ENCODE measurements at regions not wholly inside any gene's neighbourhood (a gene's known extent, or its start where the extent isn't known, plus 50 kb on each side); places are given as distances from the start of the nearest gene placed in this dataset.

- BruUV-seq (replicated peaks) = no TSS peak
- TF ChIP-seq, protein P1, sequence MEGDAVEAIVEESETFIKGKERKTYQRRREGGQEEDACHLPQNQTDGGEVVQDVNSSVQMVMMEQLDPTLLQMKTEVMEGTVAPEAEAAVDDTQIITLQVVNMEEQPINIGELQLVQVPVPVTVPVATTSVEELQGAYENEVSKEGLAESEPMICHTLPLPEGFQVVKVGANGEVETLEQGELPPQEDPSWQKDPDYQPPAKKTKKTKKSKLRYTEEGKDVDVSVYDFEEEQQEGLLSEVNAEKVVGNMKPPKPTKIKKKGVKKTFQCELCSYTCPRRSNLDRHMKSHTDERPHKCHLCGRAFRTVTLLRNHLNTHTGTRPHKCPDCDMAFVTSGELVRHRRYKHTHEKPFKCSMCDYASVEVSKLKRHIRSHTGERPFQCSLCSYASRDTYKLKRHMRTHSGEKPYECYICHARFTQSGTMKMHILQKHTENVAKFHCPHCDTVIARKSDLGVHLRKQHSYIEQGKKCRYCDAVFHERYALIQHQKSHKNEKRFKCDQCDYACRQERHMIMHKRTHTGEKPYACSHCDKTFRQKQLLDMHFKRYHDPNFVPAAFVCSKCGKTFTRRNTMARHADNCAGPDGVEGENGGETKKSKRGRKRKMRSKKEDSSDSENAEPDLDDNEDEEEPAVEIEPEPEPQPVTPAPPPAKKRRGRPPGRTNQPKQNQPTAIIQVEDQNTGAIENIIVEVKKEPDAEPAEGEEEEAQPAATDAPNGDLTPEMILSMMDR (IDR thresholded peaks at IDR 0.05; ENCODE audit: insufficient read depth in 1 of 2, low read depth in 1 of 2, low read length in 1 of 2, severe bottlenecking in 1 of 2, unreplicated experiment in 1 of 2) = peak; percentile 60 to 62
- ChIA-PET CTCF (no interaction called here), POLR2A (no interaction called here)
- Histone ChIP-seq H3K9me3 (no peaks in the 10 kb centered on the region), H3K36me3 (ENCODE audit: control insufficient read depth, insufficient read depth, low read length) (no peaks in the 10 kb centered on the region), H3K4me3 (ENCODE audit: low read depth, low read length) (no peak overlapping the region), H3K27me3 (replicated peaks; ENCODE audit: control insufficient read depth, insufficient read depth, low read length) (no peaks in the 10 kb centered on the region), H3K4me1 (no peaks in the 10 kb centered on the region)
- peak; percentile 72 to 75 for DNase-seq
- Mint-ChIP-seq H3K4me1 (ENCODE audit: low read depth, unreplicated experiment) (no peaks in the 10 kb centered on the region), H3K27me3 (ENCODE audit: insufficient read depth, unreplicated experiment) (no peaks in the 10 kb centered on the region), H3K27ac (ENCODE audit: unreplicated experiment) (no peak overlapping the region), H3K9me3 (ENCODE audit: unreplicated experiment) (no peaks in the 10 kb centered on the region), H3K4me3 (ENCODE audit: unreplicated experiment) (no peak overlapping the region), H3K36me3 (ENCODE audit: insufficient read depth, unreplicated experiment) (no peaks in the 10 kb centered on the region)
- intact Hi-C loops (cut with micrococcal nuclease; ENCODE audit: unreplicated experiment) = loop anchor here (1.0 to 5.0 kb wide), 5 partner anchors 383 to 1310 kb away; partner anchors contain the start of gene PPP3CA
These were observed 60.0 kb upstream of the BANK1 start for GRCh38 chr4:101730291-101731117.

GRCh38 chr4:101727238-101727637, 63.3 kb upstream of the BANK1 start:
- DNase-seq = no peak
- Histone ChIP-seq H3K9me3 (no peaks in the 10 kb centered on the region), H3K27me3 (replicated peaks; ENCODE audit: control insufficient read depth, insufficient read depth, low read length) (no peaks in the 10 kb centered on the region), H3K36me3 (ENCODE audit: control insufficient read depth, insufficient read depth, low read length) (no peaks in the 10 kb centered on the region), H3K4me1 (no peaks in the 10 kb centered on the region), H3K4me3 (ENCODE audit: low read depth, low read length) (no peak overlapping the region)
- Mint-ChIP-seq H3K4me3 (ENCODE audit: unreplicated experiment) (no peak overlapping the region), H3K27me3 (ENCODE audit: insufficient read depth, unreplicated experiment) (no peaks in the 10 kb centered on the region), H3K36me3 (ENCODE audit: insufficient read depth, unreplicated experiment) (no peaks in the 10 kb centered on the region), H3K27ac (ENCODE audit: unreplicated experiment) (no peak overlapping the region), H3K4me1 (ENCODE audit: low read depth, unreplicated experiment) (no peaks in the 10 kb centered on the region), H3K9me3 (ENCODE audit: unreplicated experiment) (no peaks in the 10 kb centered on the region)
- POLR2A ChIA-PET = no interaction called here
- TF ChIP-seq, protein P1 (IDR thresholded peaks at IDR 0.05; ENCODE audit: insufficient read depth in 1 of 2, low read depth in 1 of 2, low read length in 1 of 2, severe bottlenecking in 1 of 2, unreplicated experiment in 1 of 2) = no peak
- intact Hi-C loops (cut with micrococcal nuclease; ENCODE audit: unreplicated experiment) = no loop called here
- no TSS peak for BruUV-seq (replicated peaks)
- CTCF ChIA-PET = no interaction called here

- no peaks in the 10 kb centered on the region for H3K36me3 Mint-ChIP-seq (ENCODE audit: insufficient read depth, unreplicated experiment)
- no peaks in the 10 kb centered on the region for H3K9me3 Mint-ChIP-seq (ENCODE audit: unreplicated experiment)
- ChIA-PET CTCF (no interaction called here), POLR2A (no interaction called here)
- H3K4me1 ChIP-seq = no peaks in the 10 kb centered on the region
- H3K4me3 ChIP-seq (ENCODE audit: low read depth, low read length) = no peak overlapping the region
- intact Hi-C loops (cut with micrococcal nuclease; ENCODE audit: unreplicated experiment) = no loop called here
- no peak overlapping the region for H3K27ac Mint-ChIP-seq (ENCODE audit: unreplicated experiment)
- no peak for DNase-seq
- no peaks in the 10 kb centered on the region for H3K27me3 ChIP-seq (replicated peaks; ENCODE audit: control insufficient read depth, insufficient read depth, low read length)
- H3K4me1 Mint-ChIP-seq (ENCODE audit: low read depth, unreplicated experiment) = no peaks in the 10 kb centered on the region
- no peaks in the 10 kb centered on the region for H3K36me3 ChIP-seq (ENCODE audit: control insufficient read depth, insufficient read depth, low read length)
- BruUV-seq (replicated peaks) = no TSS peak
- H3K4me3 Mint-ChIP-seq (ENCODE audit: unreplicated experiment) = no peak overlapping the region
- TF ChIP-seq, protein P1 (IDR thresholded peaks at IDR 0.05; ENCODE audit: insufficient read depth in 1 of 2, low read depth in 1 of 2, low read length in 1 of 2, severe bottlenecking in 1 of 2, unreplicated experiment in 1 of 2) = no peak
- no peaks in the 10 kb centered on the region for H3K27me3 Mint-ChIP-seq (ENCODE audit: insufficient read depth, unreplicated experiment)
- H3K9me3 ChIP-seq = no peaks in the 10 kb centered on the region
These were observed 66.4 kb upstream of the BANK1 start for GRCh38 chr4:101724093-101724492.
